Neural cell (in vitro differentiated cells): ENCODE measurements at regions not wholly inside any gene's neighbourhood (a gene's known extent, or its start where the extent isn't known, plus 50 kb on each side); places are given as distances from the start of the nearest gene placed in this dataset.

Experiments used
- EP300 ChIP-seq: fragments of 450-650 bp; conservative IDR thresholded peaks from 2 replicates; pipeline ENCODE4 v1.6.1; 2014; ENCODE audit warnings: antibody characterized with exemption, mild to moderate bottlenecking, moderate library complexity; ENCODE audit not compliant: poor library complexity, severe bottlenecking
- EZH2 ChIP-seq: fragments of 200-600, 300-800 bp; shearing (Covaris generic), sonication (generic); IDR thresholded peaks from 2 replicates; pipeline ENCODE4 v1.6.1; 2014; ENCODE audit warnings: antibody characterized with exemption, low read length, borderline replicate concordance, mild to moderate bottlenecking; ENCODE audit not compliant: insufficient read depth, poor library complexity, severe bottlenecking
- RAD21 ChIP-seq: fragments of 450-650 bp; conservative IDR thresholded peaks from 2 replicates; pipeline ENCODE4 v1.6.1; 2014; ENCODE audit warnings: antibody characterized with exemption, mild to moderate bottlenecking, moderate library complexity
- SMC3 ChIP-seq: fragments of 450-650 bp; conservative IDR thresholded peaks from 2 replicates; pipeline ENCODE4 v1.6.1; 2014; ENCODE audit warnings: antibody characterized with exemption, mild to moderate bottlenecking, moderate library complexity; ENCODE audit not compliant: poor library complexity
- TAF1 ChIP-seq: IDR thresholded peaks from 2 replicates; pipeline ENCODE4 v1.6.1; 2012; ENCODE audit warnings: low read depth
- TF ChIP-seq, protein P1 (sequence below): fragments of 450-650 bp; IDR thresholded peaks from 2 replicates; pipeline ENCODE4 v1.5.1; 2014; ENCODE audit warnings: antibody characterized with exemption, mild to moderate bottlenecking, moderate library complexity; ENCODE audit not compliant: poor library complexity, severe bottlenecking
- TF ChIP-seq, protein P2 (sequence below): IDR thresholded peaks from 2 replicates; pipeline ENCODE4 v1.6.1; 2012; ENCODE audit warnings: borderline replicate concordance

DNA sequence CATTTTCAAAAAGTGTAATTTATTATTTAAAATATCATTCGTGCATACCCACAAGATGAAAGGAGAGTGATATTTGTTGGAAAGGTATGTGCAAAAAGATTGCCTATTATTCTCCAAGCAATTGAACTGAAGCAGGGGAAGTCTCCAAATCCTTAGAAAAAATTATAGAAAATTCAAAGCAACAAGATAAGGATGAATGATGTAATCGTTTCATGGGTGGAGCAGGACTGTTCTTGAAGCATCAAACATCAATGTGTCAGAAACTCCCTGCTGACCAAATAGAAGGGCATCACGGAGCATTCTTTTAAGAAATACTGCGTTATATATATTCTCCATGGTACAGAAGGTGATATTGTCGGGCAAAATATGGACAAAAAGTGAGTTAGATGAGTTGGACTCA, 87.9 kb upstream of the SPAG17 start:
- no peak for TF ChIP-seq EP300
- no peak for TF ChIP-seq RAD21
- TF ChIP-seq, protein P1, sequence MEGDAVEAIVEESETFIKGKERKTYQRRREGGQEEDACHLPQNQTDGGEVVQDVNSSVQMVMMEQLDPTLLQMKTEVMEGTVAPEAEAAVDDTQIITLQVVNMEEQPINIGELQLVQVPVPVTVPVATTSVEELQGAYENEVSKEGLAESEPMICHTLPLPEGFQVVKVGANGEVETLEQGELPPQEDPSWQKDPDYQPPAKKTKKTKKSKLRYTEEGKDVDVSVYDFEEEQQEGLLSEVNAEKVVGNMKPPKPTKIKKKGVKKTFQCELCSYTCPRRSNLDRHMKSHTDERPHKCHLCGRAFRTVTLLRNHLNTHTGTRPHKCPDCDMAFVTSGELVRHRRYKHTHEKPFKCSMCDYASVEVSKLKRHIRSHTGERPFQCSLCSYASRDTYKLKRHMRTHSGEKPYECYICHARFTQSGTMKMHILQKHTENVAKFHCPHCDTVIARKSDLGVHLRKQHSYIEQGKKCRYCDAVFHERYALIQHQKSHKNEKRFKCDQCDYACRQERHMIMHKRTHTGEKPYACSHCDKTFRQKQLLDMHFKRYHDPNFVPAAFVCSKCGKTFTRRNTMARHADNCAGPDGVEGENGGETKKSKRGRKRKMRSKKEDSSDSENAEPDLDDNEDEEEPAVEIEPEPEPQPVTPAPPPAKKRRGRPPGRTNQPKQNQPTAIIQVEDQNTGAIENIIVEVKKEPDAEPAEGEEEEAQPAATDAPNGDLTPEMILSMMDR: no peak
- no peak for TF ChIP-seq EZH2
- no peak for TF ChIP-seq SMC3
- no peak for TF ChIP-seq TAF1
- TF ChIP-seq, protein P2, sequence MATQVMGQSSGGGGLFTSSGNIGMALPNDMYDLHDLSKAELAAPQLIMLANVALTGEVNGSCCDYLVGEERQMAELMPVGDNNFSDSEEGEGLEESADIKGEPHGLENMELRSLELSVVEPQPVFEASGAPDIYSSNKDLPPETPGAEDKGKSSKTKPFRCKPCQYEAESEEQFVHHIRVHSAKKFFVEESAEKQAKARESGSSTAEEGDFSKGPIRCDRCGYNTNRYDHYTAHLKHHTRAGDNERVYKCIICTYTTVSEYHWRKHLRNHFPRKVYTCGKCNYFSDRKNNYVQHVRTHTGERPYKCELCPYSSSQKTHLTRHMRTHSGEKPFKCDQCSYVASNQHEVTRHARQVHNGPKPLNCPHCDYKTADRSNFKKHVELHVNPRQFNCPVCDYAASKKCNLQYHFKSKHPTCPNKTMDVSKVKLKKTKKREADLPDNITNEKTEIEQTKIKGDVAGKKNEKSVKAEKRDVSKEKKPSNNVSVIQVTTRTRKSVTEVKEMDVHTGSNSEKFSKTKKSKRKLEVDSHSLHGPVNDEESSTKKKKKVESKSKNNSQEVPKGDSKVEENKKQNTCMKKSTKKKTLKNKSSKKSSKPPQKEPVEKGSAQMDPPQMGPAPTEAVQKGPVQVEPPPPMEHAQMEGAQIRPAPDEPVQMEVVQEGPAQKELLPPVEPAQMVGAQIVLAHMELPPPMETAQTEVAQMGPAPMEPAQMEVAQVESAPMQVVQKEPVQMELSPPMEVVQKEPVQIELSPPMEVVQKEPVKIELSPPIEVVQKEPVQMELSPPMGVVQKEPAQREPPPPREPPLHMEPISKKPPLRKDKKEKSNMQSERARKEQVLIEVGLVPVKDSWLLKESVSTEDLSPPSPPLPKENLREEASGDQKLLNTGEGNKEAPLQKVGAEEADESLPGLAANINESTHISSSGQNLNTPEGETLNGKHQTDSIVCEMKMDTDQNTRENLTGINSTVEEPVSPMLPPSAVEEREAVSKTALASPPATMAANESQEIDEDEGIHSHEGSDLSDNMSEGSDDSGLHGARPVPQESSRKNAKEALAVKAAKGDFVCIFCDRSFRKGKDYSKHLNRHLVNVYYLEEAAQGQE: no peak
